Esophagus squamous epithelium (tissue), 5 donors: ENCODE measurements at regions not wholly inside any gene's neighbourhood (a gene's known extent, or its start where the extent isn't known, plus 50 kb on each side); places are given as distances from the start of the nearest gene placed in this dataset.

Experiments
- DNase-seq: peaks from one replicate; lab custom pipeline; 2025; lab: John Stamatoyannopoulos, UW
- H3K27ac ChIP-seq, 4 donors: fragments of 200-600 bp; sonication (generic); one replicate each; pipeline ENCODE4 v1.5.1; 2016 to 2019; ENCODE audit warnings: mild to moderate bottlenecking in 1 of 4
- H3K27me3 ChIP-seq, 4 donors: fragments of 200-600 bp; sonication (generic); 1 replicate in 3 of 4; 2 replicates in 1 of 4; pipeline versions ENCODE4 v1.5.1 to v1.6.0; 2017 to 2021; ENCODE audit warnings: antibody characterized with exemption in 1 of 4
- H3K36me3 ChIP-seq, 3 donors: fragments of 200-600 bp; sonication (generic); one replicate each; pipeline ENCODE4 v1.5.1; 2016 to 2019
- H3K4me1 ChIP-seq, 3 donors: fragments of 200-600 bp; sonication (generic); one replicate each; pipeline ENCODE4 v1.5.1; 2017 to 2019
- H3K4me3 ChIP-seq, 4 donors: fragments of 200-600 bp; sonication (generic); 1 replicate in 3 of 4; 2 replicates in 1 of 4; pipeline ENCODE4 v1.5.1; 2016 to 2019; ENCODE audit warnings: mild to moderate bottlenecking in 2 of 4, moderate library complexity in 1 of 4
- H3K9me3 ChIP-seq, 3 donors: fragments of 200-600 bp; sonication (generic); one replicate each; pipeline ENCODE4 v1.5.1; 2016 to 2019
- CTCF ChIP-seq, 6 experiments: fragments of 450-650 bp in 4 of 6; fragments of 200-600 bp in 2 of 6; sonication (generic) in 2 of 6; IDR thresholded peaks; one replicate each; pipeline ENCODE4 v1.5.1; 2016 to 2019; ENCODE audit warnings: antibody characterized with exemption in 6 of 6, mild to moderate bottlenecking in 4 of 6, moderate library complexity in 4 of 6
- POLR2A ChIP-seq, 4 donors: fragments of 450-650 bp; IDR thresholded peaks; one replicate each; pipeline ENCODE4 v1.6.1; 2017; ENCODE audit warnings: antibody characterized with exemption in 4 of 4, mild to moderate bottlenecking in 4 of 4, moderate library complexity in 3 of 4
- WGBS, 2 donors: methylation state at CpG; one replicate each; pipeline ENCODE4 v1.1.5; 2018; 5-methylcytosine and 5-hydroxymethylcytosine counted together
- intact Hi-C: fragments of 100-400 bp; cut with DNase I; formaldehyde crosslinking; loops from one replicate; pipeline ENCODE4 v1.15.0; 2022
- donor health status: DM: yes; HTN: yes; CAD: no.

GRCh38 chr20:60804240-60804917 is 447.7 kb upstream of the CDH4 start:
- WGBS, 2 donors = 29 to 34% methylated on average over 3 to 4 of the region's 4 CpGs
- Histone ChIP-seq H3K27ac (no peak overlapping the region), H3K27me3 (no peaks in the 10 kb centered on the region), H3K4me1 (no peaks in the 10 kb centered on the region), H3K36me3 (no peaks in the 10 kb centered on the region), H3K9me3 (peaks cover 0 to 11% (median 0%) of the 10 kb centered on the region in 3 donors), H3K4me3 (no peak overlapping the region)
- intact Hi-C loops = no loop called here
- TF ChIP-seq CTCF (IDR thresholded peaks at IDR 0.05) = no peak
- TF ChIP-seq POLR2A (IDR thresholded peaks at IDR 0.05) = no peak
- no peak for DNase-seq

- no peak for TF ChIP-seq POLR2A (IDR thresholded peaks at IDR 0.05)
- no peak for TF ChIP-seq CTCF (IDR thresholded peaks at IDR 0.05)
- 10 to 13% methylated on average over 10 to 11 of the region's 11 CpGs for WGBS, 2 donors
- intact Hi-C loops = no loop called here
- no peaks in the 10 kb centered on the region for H3K4me1 ChIP-seq
- H3K4me3 ChIP-seq = no peak overlapping the region
- DNase-seq = no peak
- H3K27me3 ChIP-seq = no peaks in the 10 kb centered on the region
- H3K27ac ChIP-seq = no peak overlapping the region
- H3K36me3 ChIP-seq = no peaks in the 10 kb centered on the region
- H3K9me3 ChIP-seq = peaks cover 0 to 7% (median 0%) of the 10 kb centered on the region in 3 donors
These were observed 447.0 kb upstream of the CDH4 start for GRCh38 chr20:60804918-60805630.

GRCh38 chr20:60806354-60806753 is 445.7 kb upstream of the CDH4 start:
- Histone ChIP-seq H3K27ac (no peak overlapping the region), H3K27me3 (no peaks in the 10 kb centered on the region), H3K4me1 (no peaks in the 10 kb centered on the region), H3K36me3 (no peaks in the 10 kb centered on the region), H3K9me3 (no peaks in the 10 kb centered on the region), H3K4me3 (no peak overlapping the region)
- intact Hi-C loops = no loop called here
- no peak for DNase-seq
- no peak for TF ChIP-seq POLR2A (IDR thresholded peaks at IDR 0.05)
- no peak for TF ChIP-seq CTCF (IDR thresholded peaks at IDR 0.05)
- WGBS, 2 donors = 67 to 81% methylated on average over 6 of the region's 6 CpGs

GRCh38 chr20:60806824-60807223 is 445.2 kb upstream of the CDH4 start:
- H3K27ac ChIP-seq = no peak overlapping the region
- H3K27me3 ChIP-seq = no peaks in the 10 kb centered on the region
- TF ChIP-seq POLR2A (IDR thresholded peaks at IDR 0.05) (no peak), CTCF (IDR thresholded peaks at IDR 0.05) (no peak)
- WGBS, 2 donors = 88 to 92% methylated on average over 5 of the region's 5 CpGs
- no peaks in the 10 kb centered on the region for H3K9me3 ChIP-seq
- no peaks in the 10 kb centered on the region for H3K36me3 ChIP-seq
- H3K4me1 ChIP-seq = no peaks in the 10 kb centered on the region
- DNase-seq = no peak
- H3K4me3 ChIP-seq = no peak overlapping the region
- intact Hi-C loops = no loop called here

DNA sequence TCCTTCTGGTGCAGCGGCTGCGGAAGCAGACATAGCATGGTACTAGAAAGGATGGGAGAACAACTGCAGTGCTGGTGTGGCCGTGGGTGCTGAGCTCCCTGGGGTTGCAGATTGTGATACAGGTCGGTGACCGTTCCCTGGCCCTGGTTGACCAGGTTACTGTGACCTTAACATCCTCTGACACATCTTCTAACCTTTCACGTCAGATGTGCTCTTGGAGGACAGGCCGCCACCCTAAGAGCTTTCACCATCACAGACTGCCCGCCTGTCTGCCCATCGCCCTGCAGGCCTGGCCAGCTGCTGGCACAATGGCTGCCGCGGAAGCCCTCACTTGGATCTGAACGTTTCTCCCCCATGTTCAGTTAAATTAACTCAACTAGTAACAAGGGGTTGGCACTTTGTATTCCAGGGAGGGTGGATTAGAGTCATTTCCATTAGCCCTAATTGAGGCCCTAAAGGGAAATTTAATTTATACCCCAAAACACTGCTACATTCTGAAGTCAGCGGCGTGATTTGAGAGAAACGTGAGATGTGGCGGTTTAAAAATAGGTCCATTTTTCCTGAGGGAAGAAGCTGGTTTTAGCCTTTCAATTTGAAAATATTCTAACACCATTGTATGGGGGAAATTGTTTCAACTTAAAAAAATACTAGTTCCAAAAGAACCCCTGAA is 443.9 kb upstream of the CDH4 start:
- H3K36me3 ChIP-seq = no peaks in the 10 kb centered on the region
- no peaks in the 10 kb centered on the region for H3K4me1 ChIP-seq
- no peak overlapping the region for H3K27ac ChIP-seq
- DNase-seq = no peak
- H3K27me3 ChIP-seq = no peaks in the 10 kb centered on the region
- no peak for TF ChIP-seq CTCF (IDR thresholded peaks at IDR 0.05)
- TF ChIP-seq POLR2A (IDR thresholded peaks at IDR 0.05) = no peak
- no peaks in the 10 kb centered on the region for H3K9me3 ChIP-seq
- no peak overlapping the region for H3K4me3 ChIP-seq
- WGBS, 2 donors = 83 to 89% methylated on average over 15 of the region's 16 CpGs
- intact Hi-C loops = no loop called here
